H9 (cell line): ENCODE measurements at regions not wholly inside any gene's neighbourhood (a gene's known extent, or its start where the extent isn't known, plus 50 kb on each side); places are given as distances from the start of the nearest gene placed in this dataset.

ENCODE experiments used
- DNase-seq: peaks from one replicate; pipeline ENCODE4 v3.0.0-alpha.2; 2017
- H2AFZ ChIP-seq: one replicate; pipeline ENCODE4 v1.6.1; 2013; ENCODE audit warnings: mild to moderate bottlenecking, low read length, control low read depth, moderate library complexity
- H2AK5ac ChIP-seq: 2 replicates; pipeline ENCODE4 v1.6.1; 2013; ENCODE audit warnings: low read length, control low read depth, mixed read lengths; ENCODE audit not compliant: insufficient read length
- H2BK120ac ChIP-seq: one replicate; pipeline ENCODE4 v1.6.1; 2013; ENCODE audit warnings: low read depth, mild to moderate bottlenecking, low read length, control low read depth, inconsistent platforms; ENCODE audit not compliant: poor library complexity, severe bottlenecking
- H2BK12ac ChIP-seq: 2 replicates; pipeline ENCODE4 v1.6.1; 2013; ENCODE audit warnings: low read length, control low read depth, mixed read lengths, low read depth; ENCODE audit not compliant: insufficient read length
- H2BK15ac ChIP-seq: 2 replicates; pipeline ENCODE4 v1.6.1; 2013; ENCODE audit warnings: low read depth, low read length, control low read depth
- H2BK20ac ChIP-seq: one replicate; pipeline ENCODE4 v1.6.1; 2013; ENCODE audit warnings: low read depth, mild to moderate bottlenecking, low read length, control low read depth, inconsistent platforms; ENCODE audit not compliant: poor library complexity, severe bottlenecking
- H2BK5ac ChIP-seq: 2 replicates; pipeline ENCODE4 v1.6.1; 2013; ENCODE audit warnings: low read length, control low read depth, mixed read lengths; ENCODE audit not compliant: insufficient read length
- H3K14ac ChIP-seq: 2 replicates; pipeline ENCODE4 v1.6.1; 2013; ENCODE audit warnings: low read length, control low read depth; ENCODE audit not compliant: insufficient read depth
- H3K18ac ChIP-seq: 2 replicates; pipeline ENCODE4 v1.6.1; 2013; ENCODE audit warnings: low read depth, mild to moderate bottlenecking, mixed read lengths, low read length, control low read depth; ENCODE audit not compliant: insufficient read length
- H3K23ac ChIP-seq: 2 replicates; pipeline ENCODE4 v1.6.1; 2013; ENCODE audit warnings: low read length, control low read depth, mixed read lengths, low read depth; ENCODE audit not compliant: insufficient read length
- H3K23me2 ChIP-seq: 2 replicates; pipeline ENCODE4 v1.6.1; 2013; ENCODE audit warnings: low read depth, mild to moderate bottlenecking, mixed read lengths, low read length, control low read depth; ENCODE audit not compliant: insufficient read length, poor library complexity, severe bottlenecking
- H3K27ac ChIP-seq: 2 replicates; pipeline ENCODE4 v1.5.1; 2013; ENCODE audit warnings: low read length, control low read depth, mixed read lengths, low read depth; ENCODE audit not compliant: insufficient read length
- H3K27me3 ChIP-seq: 2 replicates; pipeline ENCODE4 v1.6.1; 2013; ENCODE audit warnings: low read length, control low read depth, inconsistent platforms; ENCODE audit not compliant: insufficient read depth
- H3K4ac ChIP-seq: 2 replicates; pipeline ENCODE4 v1.6.1; 2013; ENCODE audit warnings: low read depth, mild to moderate bottlenecking, control low read depth, inconsistent platforms, low read length, moderate library complexity
- H3K4me1 ChIP-seq: 2 replicates; pipeline ENCODE4 v1.6.1; 2013; ENCODE audit warnings: low read length, control low read depth, inconsistent platforms; ENCODE audit not compliant: insufficient read depth
- H3K4me2 ChIP-seq: 2 replicates; pipeline ENCODE4 v1.6.1; 2013; ENCODE audit warnings: low read length, control low read depth, mixed read lengths; ENCODE audit not compliant: insufficient read length, insufficient read depth
- H3K56ac ChIP-seq: 2 replicates; pipeline ENCODE4 v1.6.1; 2013; ENCODE audit warnings: low read depth, mild to moderate bottlenecking, mixed read lengths, low read length, control low read depth; ENCODE audit not compliant: insufficient read length
- H3K79me1 ChIP-seq: 2 replicates; pipeline ENCODE4 v1.6.1; 2013; ENCODE audit warnings: low read depth, mild to moderate bottlenecking, moderate library complexity, low read length, control low read depth, inconsistent platforms; ENCODE audit not compliant: insufficient read depth, poor library complexity, severe bottlenecking
- H3K79me2 ChIP-seq: 2 replicates; pipeline ENCODE4 v1.6.1; 2013; ENCODE audit warnings: low read length, control low read depth, inconsistent platforms; ENCODE audit not compliant: insufficient read depth
- H3K9ac ChIP-seq: 2 replicates; pipeline ENCODE4 v1.6.1; 2013; ENCODE audit warnings: low read length, control low read depth, mixed read lengths; ENCODE audit not compliant: insufficient read length; ENCODE audit errors: extremely low read depth
- H3K9me3 ChIP-seq: one replicate; pipeline ENCODE4 v1.6.1; 2013; ENCODE audit warnings: low read depth, low read length, inconsistent platforms; ENCODE audit not compliant: control insufficient read depth
- H3T11ph ChIP-seq: one replicate; pipeline ENCODE4 v1.6.1; 2013; ENCODE audit warnings: mild to moderate bottlenecking, low read length, control low read depth, inconsistent platforms
- H4K20me1 ChIP-seq: one replicate; pipeline ENCODE4 v1.6.1; 2013; ENCODE audit not compliant: control insufficient read depth, insufficient read length, insufficient read depth
- H4K5ac ChIP-seq: 2 replicates; pipeline ENCODE4 v1.6.1; 2013; ENCODE audit warnings: low read depth, mild to moderate bottlenecking, mixed read lengths, low read length, control low read depth; ENCODE audit not compliant: insufficient read length
- H4K8ac ChIP-seq: replicated peaks from 2 replicates; pipeline ENCODE4 v1.6.1; 2013; ENCODE audit warnings: low read length, control low read depth, mixed read lengths, low read depth; ENCODE audit not compliant: insufficient read length
- H4K91ac ChIP-seq: 2 replicates; pipeline ENCODE4 v1.6.1; 2013; ENCODE audit warnings: low read depth, mild to moderate bottlenecking, moderate library complexity, mixed read lengths, low read length, control low read depth; ENCODE audit not compliant: insufficient read length
- H3K27ac Mint-ChIP-seq, 3 experiments: 2 replicates in 2 of 3; 3 replicates in 1 of 3; pipeline ENCODE4 v1.8.0; 2020 to 2021; ENCODE audit warnings: mixed read lengths in 3 of 3, mild to moderate bottlenecking in 1 of 3, moderate library complexity in 1 of 3
- H3K27me3 Mint-ChIP-seq: 2 replicates; pipeline ENCODE4 v1.8.0; 2021; ENCODE audit warnings: low read depth, mild to moderate bottlenecking, moderate library complexity, mixed read lengths
- H3K36me3 Mint-ChIP-seq, 3 experiments: 2 replicates in 2 of 3; 3 replicates in 1 of 3; pipeline ENCODE4 v1.8.0; 2020 to 2021; ENCODE audit warnings: low read depth in 3 of 3, mixed read lengths in 3 of 3; ENCODE audit not compliant: insufficient read depth in 1 of 3
- H3K4me1 Mint-ChIP-seq, 2 experiments: 2 replicates each; pipeline ENCODE4 v1.8.0; 2020; ENCODE audit warnings: mixed read lengths in 2 of 2
- H3K4me3 Mint-ChIP-seq, 2 experiments: 2 replicates in 1 of 2; 3 replicates in 1 of 2; pipeline ENCODE4 v1.8.0; 2020 to 2021; ENCODE audit warnings: mild to moderate bottlenecking in 2 of 2, mixed read lengths in 2 of 2, moderate library complexity in 1 of 2
- H3K9me3 Mint-ChIP-seq, 2 experiments: 2 replicates in 1 of 2; 3 replicates in 1 of 2; pipeline ENCODE4 v1.8.0; 2020; ENCODE audit warnings: mild to moderate bottlenecking in 2 of 2, mixed read lengths in 2 of 2, moderate library complexity in 1 of 2
- CTCF ChIP-seq: fragments of 200-600 bp; sonication (generic); conservative IDR thresholded peaks from 3 replicates; pipeline ENCODE4 v1.8.0; 2021; ENCODE audit warnings: antibody characterized with exemption, mild to moderate bottlenecking
- WGBS: extraction: QIAGEN DNeasy Blood & Tissue Kit; methylation state at CpG from one replicate; pipeline ENCODE4 v1.1.7; 2013; ENCODE audit warnings: missing lambda C conversion rate, low lambda C conversion rate, mixed read lengths; ENCODE audit not compliant: insufficient read length; ENCODE audit errors: extremely low coverage; 5-methylcytosine and 5-hydroxymethylcytosine counted together

- no peaks in the 10 kb centered on the region for H3K79me2 ChIP-seq
- H2BK15ac ChIP-seq, result no peak overlapping the region
- H2BK5ac ChIP-seq, result no peak overlapping the region
- no peaks in the 10 kb centered on the region for H3K23me2 ChIP-seq
- H3K4me1 ChIP-seq, result no peaks in the 10 kb centered on the region
- Mint-ChIP-seq H3K36me3 (no peaks in the 10 kb centered on the region), H3K4me1 (no peaks in the 10 kb centered on the region), H3K27me3 (no peaks in the 10 kb centered on the region), H3K27ac (no peak overlapping the region), H3K9me3 (no peaks in the 10 kb centered on the region), H3K4me3 (no peak overlapping the region)
- WGBS, result no CpG with 5 or more reads among the region's 3 CpGs
- no peak overlapping the region for H4K8ac ChIP-seq
- H3T11ph ChIP-seq, result no peak overlapping the region
- no peak overlapping the region for H3K27ac ChIP-seq
- H2BK120ac ChIP-seq, result no peak overlapping the region
- TF ChIP-seq CTCF, result no peak
- no peaks in the 10 kb centered on the region for H3K79me1 ChIP-seq
- H3K27me3 ChIP-seq, result no peaks in the 10 kb centered on the region
- no peak overlapping the region for H3K4ac ChIP-seq
- no peak overlapping the region for H3K18ac ChIP-seq
- no peak overlapping the region for H2AFZ ChIP-seq
- no peak overlapping the region for H2BK12ac ChIP-seq
- no peaks in the 10 kb centered on the region for H3K9me3 ChIP-seq
- H3K9ac ChIP-seq, result no peak overlapping the region
- no peak overlapping the region for H4K5ac ChIP-seq
- H4K91ac ChIP-seq, result no peak overlapping the region
- H4K20me1 ChIP-seq, result no peaks in the 10 kb centered on the region
- no peak overlapping the region for H2BK20ac ChIP-seq
- no peak overlapping the region for H3K23ac ChIP-seq
- DNase-seq, result no peak
- H2AK5ac ChIP-seq, result no peak overlapping the region
- H3K56ac ChIP-seq, result no peak overlapping the region
- H3K14ac ChIP-seq, result no peak overlapping the region
- H3K4me2 ChIP-seq, result no peak overlapping the region
Measured at GRCh38 chr7:81887098-81888090, 117.5 kb upstream of the HGF start.
